RWPE2 (cell line): ENCODE measurements at regions not wholly inside any gene's neighbourhood (a gene's known extent, or its start where the extent isn't known, plus 50 kb on each side); places are given as distances from the start of the nearest gene placed in this dataset.

Source experiments
- ATAC-seq: fragments of 200-7000 bp; cut with Tn5 transposase; 3 replicates; pipeline ENCODE4 v1.9.1; 2021; ENCODE audit warnings: low read depth
- DNase-seq: peaks from one replicate; pipeline ENCODE4 v3.0.0-alpha.2; 2020; ENCODE audit warnings: low spot score
- H3K27ac ChIP-seq: fragments of 450-650 bp; 2 replicates; pipeline ENCODE4 v1.5.1; 2017; ENCODE audit warnings: mild to moderate bottlenecking; ENCODE audit not compliant: poor library complexity, severe bottlenecking
- H3K27me3 ChIP-seq: fragments of 250-450 bp; sonication (Bioruptor Pico); 2 replicates; pipeline ENCODE4 v1.5.1; 2021; ENCODE audit warnings: mild to moderate bottlenecking, moderate library complexity; ENCODE audit not compliant: insufficient read depth, poor library complexity, severe bottlenecking
- H3K36me3 ChIP-seq: fragments of 250-450 bp; sonication (Bioruptor Pico); 2 replicates; pipeline ENCODE4 v1.5.1; 2020; ENCODE audit warnings: low read depth, mild to moderate bottlenecking, moderate library complexity
- H3K4me1 ChIP-seq: fragments of 250-450 bp; sonication (Bioruptor Pico); 2 replicates; pipeline ENCODE4 v1.5.1; 2021; ENCODE audit warnings: mild to moderate bottlenecking, moderate library complexity; ENCODE audit not compliant: insufficient read depth, poor library complexity, severe bottlenecking
- H3K4me3 ChIP-seq: fragments of 250-450 bp; sonication (Bioruptor Pico); 2 replicates; pipeline ENCODE4 v1.5.1; 2021; ENCODE audit warnings: mild to moderate bottlenecking, moderate library complexity; ENCODE audit not compliant: severe bottlenecking
- H3K9me3 ChIP-seq: fragments of 250-450 bp; sonication (Bioruptor Pico); 2 replicates; pipeline ENCODE4 v1.5.1; 2021; ENCODE audit warnings: mild to moderate bottlenecking, moderate library complexity; ENCODE audit not compliant: severe bottlenecking
- CTCF ChIP-seq: fragments of 450-650 bp; IDR thresholded peaks from one replicate; pipeline ENCODE4 v1.5.1; 2017; ENCODE audit warnings: mild to moderate bottlenecking, moderate library complexity; ENCODE audit not compliant: poor library complexity, severe bottlenecking

- no peaks in the 10 kb centered on the region for H3K27me3 ChIP-seq
- H3K4me1 ChIP-seq: no peaks in the 10 kb centered on the region
- ATAC-seq: no peak
Observed at GRCh38 chr16:85323961-85324253, 211.6 kb upstream of the CIBAR2 start.

GRCh38 chr16:85324488-85324887, 212.2 kb upstream of the CIBAR2 start:
- ATAC-seq (no peak), DNase-seq (no peak)
- H3K27ac ChIP-seq: no peak overlapping the region

More at GRCh38 chr16:85323961-85324253, 211.6 kb upstream of the CIBAR2 start:
- no peak overlapping the region for H3K27ac ChIP-seq
- H3K4me3 ChIP-seq: no peak overlapping the region
- TF ChIP-seq CTCF: no peak
- no peaks in the 10 kb centered on the region for H3K36me3 ChIP-seq
- DNase-seq: no peak
- H3K9me3 ChIP-seq: no peaks in the 10 kb centered on the region

GRCh38 chr16:85326113-85326793, 214.0 kb upstream of the CIBAR2 start:
- no peak overlapping the region for H3K27ac ChIP-seq
- H3K27me3 ChIP-seq: no peaks in the 10 kb centered on the region
- H3K9me3 ChIP-seq: no peaks in the 10 kb centered on the region
- TF ChIP-seq CTCF: no peak
- H3K4me1 ChIP-seq: peaks cover 9% of the 10 kb centered on the region
- H3K36me3 ChIP-seq: no peaks in the 10 kb centered on the region
- DNase-seq (no peak), ATAC-seq (no peak)
- H3K4me3 ChIP-seq: no peak overlapping the region

More at GRCh38 chr16:85324488-85324887, 212.2 kb upstream of the CIBAR2 start:
- no peaks in the 10 kb centered on the region for H3K36me3 ChIP-seq
- H3K9me3 ChIP-seq: no peaks in the 10 kb centered on the region
- H3K4me1 ChIP-seq: no peaks in the 10 kb centered on the region
- H3K27me3 ChIP-seq: no peaks in the 10 kb centered on the region
- TF ChIP-seq CTCF: no peak
- no peak overlapping the region for H3K4me3 ChIP-seq

- Histone ChIP-seq H3K9me3 (no peaks in the 10 kb centered on the region), H3K27ac (no peak overlapping the region), H3K4me3 (no peak overlapping the region), H3K4me1 (peaks cover 11% of the 10 kb centered on the region), H3K27me3 (no peaks in the 10 kb centered on the region), H3K36me3 (no peaks in the 10 kb centered on the region)
- ATAC-seq: no peak
- DNase-seq: no peak
- TF ChIP-seq CTCF: no peak
Observed at GRCh38 chr16:85326794-85327181, 214.5 kb upstream of the CIBAR2 start.
